ENCODE measurements at regions not wholly inside any gene's neighbourhood (a gene's known extent, or its start where the extent isn't known, plus 50 kb on each side); places are given as distances from the start of the nearest gene placed in this dataset.

DNA sequence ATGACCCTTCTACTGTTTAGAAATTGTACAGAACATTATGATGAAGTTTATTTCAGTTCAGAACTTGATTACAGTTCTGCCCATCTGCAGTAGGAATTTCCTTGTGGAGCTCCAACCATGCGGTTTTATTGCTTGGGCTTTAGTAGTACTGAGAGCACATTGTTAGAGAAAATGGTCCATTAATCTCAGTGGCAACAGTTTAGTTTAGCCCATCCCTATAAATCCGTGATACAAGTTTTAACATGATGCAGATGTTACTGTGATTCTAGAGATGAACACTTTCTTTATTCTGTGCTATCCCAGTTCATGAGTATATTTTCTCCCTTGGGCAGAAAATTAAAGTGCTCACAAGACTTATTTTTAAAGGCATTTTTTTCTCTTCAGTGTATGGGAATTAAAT is 84.8 kb upstream of the FZD8 start:
- TF ChIP-seq, protein P1, sequence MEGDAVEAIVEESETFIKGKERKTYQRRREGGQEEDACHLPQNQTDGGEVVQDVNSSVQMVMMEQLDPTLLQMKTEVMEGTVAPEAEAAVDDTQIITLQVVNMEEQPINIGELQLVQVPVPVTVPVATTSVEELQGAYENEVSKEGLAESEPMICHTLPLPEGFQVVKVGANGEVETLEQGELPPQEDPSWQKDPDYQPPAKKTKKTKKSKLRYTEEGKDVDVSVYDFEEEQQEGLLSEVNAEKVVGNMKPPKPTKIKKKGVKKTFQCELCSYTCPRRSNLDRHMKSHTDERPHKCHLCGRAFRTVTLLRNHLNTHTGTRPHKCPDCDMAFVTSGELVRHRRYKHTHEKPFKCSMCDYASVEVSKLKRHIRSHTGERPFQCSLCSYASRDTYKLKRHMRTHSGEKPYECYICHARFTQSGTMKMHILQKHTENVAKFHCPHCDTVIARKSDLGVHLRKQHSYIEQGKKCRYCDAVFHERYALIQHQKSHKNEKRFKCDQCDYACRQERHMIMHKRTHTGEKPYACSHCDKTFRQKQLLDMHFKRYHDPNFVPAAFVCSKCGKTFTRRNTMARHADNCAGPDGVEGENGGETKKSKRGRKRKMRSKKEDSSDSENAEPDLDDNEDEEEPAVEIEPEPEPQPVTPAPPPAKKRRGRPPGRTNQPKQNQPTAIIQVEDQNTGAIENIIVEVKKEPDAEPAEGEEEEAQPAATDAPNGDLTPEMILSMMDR (IDR thresholded peaks at IDR 0.05) = no peak
- no peak for TF ChIP-seq POLR2A (IDR thresholded peaks at IDR 0.05)
